CD4-positive, alpha-beta T cell (primary cell): ENCODE measurements at regions not wholly inside any gene's neighbourhood (a gene's known extent, or its start where the extent isn't known, plus 50 kb on each side); places are given as distances from the start of the nearest gene placed in this dataset.

ENCODE experiments used
- ATAC-seq: fragments of 200-7000 bp; cut with Tn5 transposase; one replicate; pipeline ENCODE4 v1.10.0; 2022; ENCODE audit warnings: mild to moderate bottlenecking; ENCODE audit not compliant: poor library complexity
- CTCF ChIA-PET: fragments of 350-600 bp; sonication (Branson Sonifier 250); formaldehyde crosslinking; loops from one replicate; lab custom pipeline; 2021; ENCODE audit warnings: antibody characterized with exemption, inconsistent platforms; lab: Charles Lee
- POLR2A ChIA-PET: fragments of 350-600 bp; sonication (Branson Sonifier 250); formaldehyde crosslinking; loops from one replicate; lab custom pipeline; 2021; ENCODE audit warnings: antibody characterized with exemption, inconsistent platforms; lab: Charles Lee
- DNase-seq, 14 experiments: peaks; one replicate each; pipeline ENCODE4 v3.0.0-alpha.2; 2013 to 2020; ENCODE audit warnings: mixed read lengths in 2 of 14
- H3K27ac ChIP-seq, 2 donors: one replicate each; pipeline versions ENCODE4 v1.5.1 to v1.7.0; 2013; ENCODE audit warnings: low read length in 2 of 2, low read depth in 1 of 2, mild to moderate bottlenecking in 1 of 2
- H3K27me3 ChIP-seq, 2 experiments: 1 replicate in 1 of 2; 2 replicates in 1 of 2; pipeline versions ENCODE4 v1.6.1 to v1.7.0; 2013; ENCODE audit warnings: low read length in 2 of 2, control low read depth in 1 of 2, mild to moderate bottlenecking in 1 of 2, moderate library complexity in 1 of 2; ENCODE audit not compliant: insufficient read depth in 2 of 2, control insufficient read depth in 1 of 2
- H3K36me3 ChIP-seq: one replicate; pipeline ENCODE4 v1.6.1; 2013; ENCODE audit warnings: low read length, control low read depth; ENCODE audit not compliant: insufficient read depth
- H3K4me1 ChIP-seq: one replicate; pipeline ENCODE4 v1.6.1; 2013; ENCODE audit warnings: low read length, control low read depth; ENCODE audit not compliant: insufficient read depth
- H3K4me3 ChIP-seq: one replicate; pipeline ENCODE4 v1.5.1; 2013; ENCODE audit warnings: mild to moderate bottlenecking, low read length, moderate library complexity
- H3K9me3 ChIP-seq, 2 experiments: 1 replicate in 1 of 2; 2 replicates in 1 of 2; pipeline versions ENCODE4 v1.6.1 to v1.7.0; 2013; ENCODE audit warnings: low read length in 2 of 2, mild to moderate bottlenecking in 2 of 2, control low read depth in 1 of 2, moderate library complexity in 1 of 2; ENCODE audit not compliant: control insufficient read depth in 1 of 2, insufficient read depth in 1 of 2
- H3K27ac Mint-ChIP-seq: one replicate; pipeline ENCODE4 v1.8.0; 2020; ENCODE audit warnings: mixed read lengths
- H3K27me3 Mint-ChIP-seq: one replicate; pipeline ENCODE4 v1.8.0; 2021; ENCODE audit warnings: mixed read lengths
- H3K36me3 Mint-ChIP-seq: one replicate; pipeline ENCODE4 v1.8.0; 2021; ENCODE audit warnings: low read depth, mixed read lengths
- H3K4me1 Mint-ChIP-seq: one replicate; pipeline ENCODE4 v1.8.0; 2021; ENCODE audit warnings: low read depth, mixed read lengths
- H3K4me3 Mint-ChIP-seq: one replicate; pipeline ENCODE4 v1.8.0; 2020; ENCODE audit warnings: mild to moderate bottlenecking, mixed read lengths
- H3K9me3 Mint-ChIP-seq: one replicate; pipeline ENCODE4 v1.8.0; 2020; ENCODE audit warnings: mixed read lengths
- CTCF ChIP-seq: fragments of 200-600 bp; IDR thresholded peaks from one replicate; pipeline ENCODE4 v1.8.0; 2022; ENCODE audit warnings: antibody characterized with exemption, mild to moderate bottlenecking
- intact Hi-C, 2 experiments: fragments of 100-400 bp; cut with DNase I in 1 of 2; cut with micrococcal nuclease in 1 of 2; formaldehyde crosslinking; loops; one replicate each; pipeline versions ENCODE4 v1.15.1 to v1.9.0; 2023 to 2025; cut with DNase I, micrococcal nuclease

GRCh38 chr11:116498161-116498560 is 274.6 kb downstream of the BUD13 start:
- no peak for TF ChIP-seq CTCF
- Mint-ChIP-seq H3K4me3 (no peak overlapping the region), H3K9me3 (no peaks in the 10 kb centered on the region), H3K27ac (no peak overlapping the region), H3K36me3 (no peaks in the 10 kb centered on the region), H3K27me3 (peaks cover 41% of the 10 kb centered on the region), H3K4me1 (no peaks in the 10 kb centered on the region)
- ChIA-PET POLR2A (no interaction called here), CTCF (no interaction called here)
- no peaks in the 10 kb centered on the region for H3K36me3 ChIP-seq
- H3K27me3 ChIP-seq, result peaks cover 24 to 25% of the 10 kb centered on the region in 2 experiments
- ATAC-seq (no peak), DNase-seq (no peak)
- no peak overlapping the region for H3K4me3 ChIP-seq
- H3K4me1 ChIP-seq, result no peaks in the 10 kb centered on the region
- intact Hi-C loops, result no loop called here
- H3K27ac ChIP-seq, result no peak overlapping the region
- peaks cover 0 to 16% of the 10 kb centered on the region in 2 experiments for H3K9me3 ChIP-seq

- no peaks in the 10 kb centered on the region for H3K36me3 Mint-ChIP-seq
- H3K27ac ChIP-seq, result no peak overlapping the region
- no peaks in the 10 kb centered on the region for H3K4me1 Mint-ChIP-seq
- ChIA-PET CTCF (no interaction called here), POLR2A (no interaction called here)
- H3K36me3 ChIP-seq, result no peaks in the 10 kb centered on the region
- H3K9me3 ChIP-seq, result no peaks in the 10 kb centered on the region
- ATAC-seq, result no peak
- H3K27ac Mint-ChIP-seq, result no peak overlapping the region
- no peaks in the 10 kb centered on the region for H3K4me1 ChIP-seq
- H3K4me3 Mint-ChIP-seq, result no peak overlapping the region
- no peak for DNase-seq
- peaks cover 3 to 5% of the 10 kb centered on the region in 2 experiments for H3K27me3 ChIP-seq
- no peaks in the 10 kb centered on the region for H3K9me3 Mint-ChIP-seq
- intact Hi-C loops, result no loop called here
- TF ChIP-seq CTCF, result no peak
- H3K4me3 ChIP-seq, result no peak overlapping the region
- peaks cover 20% of the 10 kb centered on the region for H3K27me3 Mint-ChIP-seq
These were observed 280.2 kb downstream of the BUD13 start for GRCh38 chr11:116492600-116492999.

DNA sequence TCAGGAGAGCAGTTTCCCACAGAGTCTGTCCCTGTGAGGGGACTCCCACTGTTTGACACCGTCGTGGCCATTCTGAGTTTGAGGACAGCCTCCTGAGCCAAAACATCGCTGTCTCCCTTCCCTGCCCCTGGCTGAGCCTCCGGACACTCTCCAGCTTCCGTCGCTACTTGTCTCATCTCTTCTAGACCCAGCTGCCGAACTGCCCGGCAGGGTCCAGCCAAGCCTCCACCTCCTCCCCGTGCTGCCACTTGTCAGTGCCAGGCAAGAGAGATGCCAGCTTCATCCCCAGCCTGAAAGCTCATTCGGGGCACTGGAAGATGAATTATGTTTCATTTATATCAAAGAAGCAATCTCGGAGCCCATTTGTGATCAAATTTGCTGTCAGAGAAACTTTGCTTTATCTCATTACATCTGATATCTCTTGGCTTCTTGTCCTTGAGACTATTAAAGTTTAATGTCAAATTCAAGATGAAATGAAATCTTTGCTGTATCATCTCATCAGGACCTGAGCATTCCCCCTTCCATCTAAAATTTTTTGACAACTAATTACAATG is 283.9 kb downstream of the BUD13 start:
- Histone ChIP-seq H3K4me1 (no peaks in the 10 kb centered on the region), H3K27me3 (peaks cover 5% of the 10 kb centered on the region in 2 experiments), H3K27ac (no peak overlapping the region), H3K36me3 (no peaks in the 10 kb centered on the region), H3K4me3 (no peak overlapping the region), H3K9me3 (no peaks in the 10 kb centered on the region)
- no peak overlapping the region for H3K27ac Mint-ChIP-seq
- CTCF ChIA-PET, result no interaction called here
- POLR2A ChIA-PET, result no interaction called here
- no peak overlapping the region for H3K4me3 Mint-ChIP-seq
- no peaks in the 10 kb centered on the region for H3K4me1 Mint-ChIP-seq
- H3K27me3 Mint-ChIP-seq, result peaks cover 46% of the 10 kb centered on the region
- intact Hi-C loops, result no loop called here
- no peaks in the 10 kb centered on the region for H3K36me3 Mint-ChIP-seq
- TF ChIP-seq CTCF, result no peak
- ATAC-seq, result no peak
- DNase-seq, result no peak
- no peaks in the 10 kb centered on the region for H3K9me3 Mint-ChIP-seq
